Fibroblast of the aortic adventitia (primary cell): ENCODE measurements at regions not wholly inside any gene's neighbourhood (a gene's known extent, or its start where the extent isn't known, plus 50 kb on each side); places are given as distances from the start of the nearest gene placed in this dataset.

Experiments used
- DNase-seq: peaks from one replicate; pipeline ENCODE4 v3.0.0-alpha.2; 2010; ENCODE audit warnings: low read depth
- H3K4me3 ChIP-seq: 2 replicates; pipeline ENCODE4 v1.5.1; 2011; ENCODE audit warnings: low read depth, mild to moderate bottlenecking, control low read depth, low read length, moderate library complexity
- TF ChIP-seq, protein P1 (sequence below): IDR thresholded peaks from 2 replicates; pipeline ENCODE4 v1.5.1; 2011; ENCODE audit warnings: mild to moderate bottlenecking, low read length, control low read depth, inconsistent platforms; ENCODE audit not compliant: insufficient read depth

GRCh38 chr13:68467160-68467559 is 1237.0 kb upstream of the PCDH9 start:
- TF ChIP-seq, protein P1, sequence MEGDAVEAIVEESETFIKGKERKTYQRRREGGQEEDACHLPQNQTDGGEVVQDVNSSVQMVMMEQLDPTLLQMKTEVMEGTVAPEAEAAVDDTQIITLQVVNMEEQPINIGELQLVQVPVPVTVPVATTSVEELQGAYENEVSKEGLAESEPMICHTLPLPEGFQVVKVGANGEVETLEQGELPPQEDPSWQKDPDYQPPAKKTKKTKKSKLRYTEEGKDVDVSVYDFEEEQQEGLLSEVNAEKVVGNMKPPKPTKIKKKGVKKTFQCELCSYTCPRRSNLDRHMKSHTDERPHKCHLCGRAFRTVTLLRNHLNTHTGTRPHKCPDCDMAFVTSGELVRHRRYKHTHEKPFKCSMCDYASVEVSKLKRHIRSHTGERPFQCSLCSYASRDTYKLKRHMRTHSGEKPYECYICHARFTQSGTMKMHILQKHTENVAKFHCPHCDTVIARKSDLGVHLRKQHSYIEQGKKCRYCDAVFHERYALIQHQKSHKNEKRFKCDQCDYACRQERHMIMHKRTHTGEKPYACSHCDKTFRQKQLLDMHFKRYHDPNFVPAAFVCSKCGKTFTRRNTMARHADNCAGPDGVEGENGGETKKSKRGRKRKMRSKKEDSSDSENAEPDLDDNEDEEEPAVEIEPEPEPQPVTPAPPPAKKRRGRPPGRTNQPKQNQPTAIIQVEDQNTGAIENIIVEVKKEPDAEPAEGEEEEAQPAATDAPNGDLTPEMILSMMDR = no peak

DNA sequence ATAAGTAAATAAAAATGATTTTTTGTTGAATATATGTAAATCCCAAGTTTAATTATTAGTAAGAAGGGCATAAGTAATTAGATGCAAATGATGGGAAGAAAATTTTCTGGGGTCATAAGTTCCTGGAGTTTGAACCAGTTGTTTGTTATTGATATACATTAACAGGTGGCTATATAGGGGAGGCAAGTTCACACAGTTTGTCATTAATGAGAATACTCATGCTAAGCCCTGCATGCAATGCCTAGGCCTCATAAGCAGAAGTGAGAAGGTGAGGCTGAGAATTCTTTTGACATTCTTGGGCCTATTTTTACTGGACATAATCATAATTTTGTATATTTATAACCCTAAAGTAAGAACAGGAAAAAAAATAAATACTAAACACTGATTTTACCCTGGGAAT is 1210.7 kb upstream of the PCDH9 start:
- DNase-seq = no peak
- no peak overlapping the region for H3K4me3 ChIP-seq
- TF ChIP-seq, protein P1 = no peak

More at GRCh38 chr13:68467160-68467559, 1237.0 kb upstream of the PCDH9 start:
- no peak overlapping the region for H3K4me3 ChIP-seq
- DNase-seq = no peak

GRCh38 chr13:68439817-68440216 is 1209.7 kb upstream of the PCDH9 start:
- H3K4me3 ChIP-seq = no peak overlapping the region
- TF ChIP-seq, protein P1 = no peak
- no peak for DNase-seq

GRCh38 chr13:68428292-68428691 is 1198.2 kb upstream of the PCDH9 start:
- DNase-seq = no peak
- no peak overlapping the region for H3K4me3 ChIP-seq
- TF ChIP-seq, protein P1 = no peak

GRCh38 chr13:68417801-68418200 is 1187.7 kb upstream of the PCDH9 start:
- no peak for DNase-seq
- TF ChIP-seq, protein P1 = no peak
- H3K4me3 ChIP-seq = no peak overlapping the region

- TF ChIP-seq, protein P1 = no peak
- no peak for DNase-seq
- H3K4me3 ChIP-seq = no peak overlapping the region
These were observed 1179.9 kb upstream of the PCDH9 start for GRCh38 chr13:68410007-68410406.

GRCh38 chr13:68390987-68391386 is 1160.9 kb upstream of the PCDH9 start:
- DNase-seq = no peak
- TF ChIP-seq, protein P1 = no peak
- no peak overlapping the region for H3K4me3 ChIP-seq
